GM23338 (cell line): ENCODE measurements at regions not wholly inside any gene's neighbourhood (a gene's known extent, or its start where the extent isn't known, plus 50 kb on each side); places are given as distances from the start of the nearest gene placed in this dataset.
A peak's percentile ranks its signal among the peaks of the same experiment; 100 is the strongest.

Source experiments
- ATAC-seq: fragments of 200-7000 bp; cut with Tn5 transposase; 3 replicates; pipeline ENCODE4 v1.9.1; 2020
- DNase-seq: peaks from one replicate; pipeline ENCODE4 v3.0.0-alpha.2; 2015; ENCODE audit warnings: low spot score
- H2AFZ ChIP-seq: fragments of 200-600 bp; sonication (generic); 2 replicates; pipeline ENCODE4 v1.8.0; 2016; ENCODE audit warnings: antibody characterized with exemption, mild to moderate bottlenecking, moderate library complexity
- H3F3A ChIP-seq: fragments of 200-600 bp; sonication (generic); replicated peaks from 2 replicates; pipeline ENCODE4 v1.8.0; 2017; ENCODE audit warnings: antibody characterized with exemption, mixed run types, low read depth
- H3K27ac ChIP-seq: fragments of 200-600 bp; sonication (generic); 2 replicates; pipeline ENCODE4 v1.6.1; 2016; ENCODE audit warnings: low read depth
- H3K27me3 ChIP-seq: fragments of 200-600 bp; sonication (generic); 2 replicates; pipeline ENCODE4 v1.8.0; 2016; ENCODE audit warnings: mild to moderate bottlenecking, mixed run types, moderate library complexity; ENCODE audit not compliant: insufficient read depth
- H3K36me3 ChIP-seq: fragments of 200-600 bp; sonication (generic); 2 replicates; pipeline ENCODE4 v1.8.0; 2016; ENCODE audit warnings: mild to moderate bottlenecking; ENCODE audit not compliant: insufficient read depth
- H3K4me1 ChIP-seq: fragments of 200-600 bp; sonication (generic); 2 replicates; pipeline ENCODE4 v1.8.0; 2016; ENCODE audit warnings: mild to moderate bottlenecking, moderate library complexity; ENCODE audit not compliant: insufficient read depth
- H3K4me2 ChIP-seq: fragments of 200-600 bp; sonication (generic); 2 replicates; pipeline ENCODE4 v1.7.1; 2017; ENCODE audit warnings: mixed run types
- H3K4me3 ChIP-seq: fragments of 200-600 bp; sonication (generic); 2 replicates; pipeline ENCODE4 v1.6.1; 2016; ENCODE audit warnings: mixed run types
- H3K79me2 ChIP-seq: fragments of 200-600 bp; sonication (generic); replicated peaks from 2 replicates; pipeline ENCODE4 v1.8.0; 2017; ENCODE audit warnings: mild to moderate bottlenecking; ENCODE audit not compliant: insufficient read depth
- H3K9me2 ChIP-seq: fragments of 200-600 bp; sonication (generic); 2 replicates; pipeline ENCODE4 v1.8.0; 2017; ENCODE audit not compliant: insufficient read depth
- H4K20me1 ChIP-seq: fragments of 200-600 bp; sonication (generic); replicated peaks from 2 replicates; pipeline ENCODE4 v1.8.0; 2017; ENCODE audit warnings: mild to moderate bottlenecking; ENCODE audit not compliant: insufficient read depth
- H3K27ac Mint-ChIP-seq: 2 replicates; pipeline ENCODE4 v1.8.0; 2020; ENCODE audit warnings: inconsistent platforms, mild to moderate bottlenecking, moderate library complexity, mixed read lengths
- H3K27me3 Mint-ChIP-seq: 3 replicates; pipeline ENCODE4 v1.8.0; 2022; ENCODE audit warnings: low read depth, mild to moderate bottlenecking, moderate library complexity, mixed read lengths, inconsistent platforms; ENCODE audit not compliant: insufficient read depth, poor library complexity
- H3K36me3 Mint-ChIP-seq: 3 replicates; pipeline ENCODE4 v1.8.0; 2021; ENCODE audit warnings: low read depth, mild to moderate bottlenecking, inconsistent platforms, moderate library complexity, mixed read lengths
- H3K4me1 Mint-ChIP-seq: 3 replicates; pipeline ENCODE4 v1.8.0; 2020; ENCODE audit warnings: mild to moderate bottlenecking, inconsistent platforms, mixed read lengths
- H3K4me3 Mint-ChIP-seq: 3 replicates; pipeline ENCODE4 v1.8.0; 2021; ENCODE audit warnings: moderate library complexity, mild to moderate bottlenecking, inconsistent platforms, mixed read lengths
- H3K9me3 Mint-ChIP-seq: 3 replicates; pipeline ENCODE4 v1.8.0; 2020; ENCODE audit warnings: moderate library complexity, mild to moderate bottlenecking, inconsistent platforms, mixed read lengths
- CREB1 ChIP-seq: fragments of 250-450 bp; sonication (Bioruptor Pico); IDR thresholded peaks from 2 replicates; pipeline ENCODE4 v1.5.0; 2020; ENCODE audit warnings: low read depth, mild to moderate bottlenecking, moderate library complexity
- EZH2phosphoT487 ChIP-seq: fragments of 200-600 bp; sonication (generic); IDR thresholded peaks from one replicate; pipeline ENCODE4 v1.8.1; 2018; ENCODE audit warnings: antibody characterized with exemption; ENCODE audit not compliant: unreplicated experiment
- JUNB ChIP-seq: IDR thresholded peaks from one replicate; pipeline ENCODE4 v1.6.1; 2016; ENCODE audit warnings: antibody characterized with exemption; ENCODE audit not compliant: unreplicated experiment
- NANOG ChIP-seq: IDR thresholded peaks from 2 replicates; pipeline ENCODE4 v1.6.1; 2016; ENCODE audit warnings: antibody characterized with exemption, borderline replicate concordance
- POLR2AphosphoS5 ChIP-seq: IDR thresholded peaks from 2 replicates; pipeline ENCODE4 v1.6.1; 2016; ENCODE audit warnings: antibody characterized with exemption, low read depth
- STAT1 ChIP-seq: IDR thresholded peaks from one replicate; pipeline ENCODE4 v1.6.1; 2016; ENCODE audit warnings: antibody characterized with exemption; ENCODE audit not compliant: unreplicated experiment
- ZNF114 ChIP-seq: fragments of 250-450 bp; sonication (Bioruptor Pico); IDR thresholded peaks from 2 replicates; pipeline ENCODE4 v1.5.0; 2020; ENCODE audit warnings: mild to moderate bottlenecking, moderate library complexity
- ZNF331 ChIP-seq: fragments of 250-450 bp; sonication (Bioruptor Pico); IDR thresholded peaks from 2 replicates; pipeline ENCODE4 v1.5.0; 2020; ENCODE audit warnings: low read depth, mild to moderate bottlenecking, moderate library complexity
- TF ChIP-seq, protein P1 (sequence below): IDR thresholded peaks from one replicate; pipeline ENCODE4 v1.6.1; 2018; ENCODE audit warnings: antibody characterized with exemption; ENCODE audit not compliant: unreplicated experiment
- TF ChIP-seq, protein P2 (sequence below), 2 experiments: fragments of 200-600 bp in 1 of 2; sonication (generic) in 1 of 2; conservative IDR thresholded peaks; 2 replicates each; pipeline versions ENCODE4 v1.5.1 to v1.6.1; 2016 to 2017; ENCODE audit warnings: antibody characterized with exemption in 2 of 2, low read depth in 2 of 2, mild to moderate bottlenecking in 2 of 2, moderate library complexity in 1 of 2
- TF ChIP-seq, protein P3 (sequence below): IDR thresholded peaks from 2 replicates; pipeline ENCODE4 v1.6.1; 2016; ENCODE audit warnings: antibody characterized with exemption
- TF ChIP-seq, protein P4 (sequence below): fragments of 250-450 bp; sonication (Bioruptor Pico); IDR thresholded peaks from 2 replicates; pipeline ENCODE4 v1.5.0; 2020; ENCODE audit warnings: mild to moderate bottlenecking, moderate library complexity

DNA sequence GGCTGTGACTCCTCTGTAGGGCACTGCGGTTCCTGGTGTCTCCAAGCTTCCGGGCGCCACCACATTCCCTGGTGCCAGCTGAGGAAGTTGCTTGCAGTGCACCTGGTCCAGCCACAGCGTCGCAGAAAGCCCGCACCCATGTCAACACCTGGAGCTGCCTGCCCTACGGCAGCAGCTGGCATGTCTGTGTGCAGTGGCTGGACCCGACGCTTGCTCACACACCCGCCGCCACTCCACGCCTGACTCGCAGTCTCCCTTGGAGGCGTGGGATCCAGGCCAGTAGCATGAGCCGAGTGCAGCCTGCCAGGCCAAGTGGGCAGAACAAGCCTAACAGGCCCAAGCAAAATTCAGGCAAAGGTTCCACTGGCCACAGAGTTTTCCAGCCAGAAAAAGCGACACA, 118.1 kb upstream of the PHF14 start:
- Histone ChIP-seq H2AFZ (peak overlapping the region; percentile 28; the same call in 1 of the 2 replicates), H3K4me2 (no peak overlapping the region), H3K4me1 (no peaks in the 10 kb centered on the region), H4K20me1 (no peaks in the 10 kb centered on the region), H3K36me3 (no peaks in the 10 kb centered on the region), H3K4me3 (no peak overlapping the region), H3K27ac (no peak overlapping the region), H3K79me2 (no peaks in the 10 kb centered on the region), H3K27me3 (no peaks in the 10 kb centered on the region), H3F3A (no peaks in the 10 kb centered on the region), H3K9me2 (no peaks in the 10 kb centered on the region)
- no peak for DNase-seq
- TF ChIP-seq, protein P1, sequence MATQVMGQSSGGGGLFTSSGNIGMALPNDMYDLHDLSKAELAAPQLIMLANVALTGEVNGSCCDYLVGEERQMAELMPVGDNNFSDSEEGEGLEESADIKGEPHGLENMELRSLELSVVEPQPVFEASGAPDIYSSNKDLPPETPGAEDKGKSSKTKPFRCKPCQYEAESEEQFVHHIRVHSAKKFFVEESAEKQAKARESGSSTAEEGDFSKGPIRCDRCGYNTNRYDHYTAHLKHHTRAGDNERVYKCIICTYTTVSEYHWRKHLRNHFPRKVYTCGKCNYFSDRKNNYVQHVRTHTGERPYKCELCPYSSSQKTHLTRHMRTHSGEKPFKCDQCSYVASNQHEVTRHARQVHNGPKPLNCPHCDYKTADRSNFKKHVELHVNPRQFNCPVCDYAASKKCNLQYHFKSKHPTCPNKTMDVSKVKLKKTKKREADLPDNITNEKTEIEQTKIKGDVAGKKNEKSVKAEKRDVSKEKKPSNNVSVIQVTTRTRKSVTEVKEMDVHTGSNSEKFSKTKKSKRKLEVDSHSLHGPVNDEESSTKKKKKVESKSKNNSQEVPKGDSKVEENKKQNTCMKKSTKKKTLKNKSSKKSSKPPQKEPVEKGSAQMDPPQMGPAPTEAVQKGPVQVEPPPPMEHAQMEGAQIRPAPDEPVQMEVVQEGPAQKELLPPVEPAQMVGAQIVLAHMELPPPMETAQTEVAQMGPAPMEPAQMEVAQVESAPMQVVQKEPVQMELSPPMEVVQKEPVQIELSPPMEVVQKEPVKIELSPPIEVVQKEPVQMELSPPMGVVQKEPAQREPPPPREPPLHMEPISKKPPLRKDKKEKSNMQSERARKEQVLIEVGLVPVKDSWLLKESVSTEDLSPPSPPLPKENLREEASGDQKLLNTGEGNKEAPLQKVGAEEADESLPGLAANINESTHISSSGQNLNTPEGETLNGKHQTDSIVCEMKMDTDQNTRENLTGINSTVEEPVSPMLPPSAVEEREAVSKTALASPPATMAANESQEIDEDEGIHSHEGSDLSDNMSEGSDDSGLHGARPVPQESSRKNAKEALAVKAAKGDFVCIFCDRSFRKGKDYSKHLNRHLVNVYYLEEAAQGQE, result no peak
- TF ChIP-seq POLR2AphosphoS5 (no peak), EZH2phosphoT487 (no peak), CREB1 (CRISPR knock-in tag) (no peak), STAT1 (no peak), ZNF114 (no peak), ZNF331 (CRISPR knock-in tag) (no peak), JUNB (no peak), NANOG (no peak)
- TF ChIP-seq, protein P2, sequence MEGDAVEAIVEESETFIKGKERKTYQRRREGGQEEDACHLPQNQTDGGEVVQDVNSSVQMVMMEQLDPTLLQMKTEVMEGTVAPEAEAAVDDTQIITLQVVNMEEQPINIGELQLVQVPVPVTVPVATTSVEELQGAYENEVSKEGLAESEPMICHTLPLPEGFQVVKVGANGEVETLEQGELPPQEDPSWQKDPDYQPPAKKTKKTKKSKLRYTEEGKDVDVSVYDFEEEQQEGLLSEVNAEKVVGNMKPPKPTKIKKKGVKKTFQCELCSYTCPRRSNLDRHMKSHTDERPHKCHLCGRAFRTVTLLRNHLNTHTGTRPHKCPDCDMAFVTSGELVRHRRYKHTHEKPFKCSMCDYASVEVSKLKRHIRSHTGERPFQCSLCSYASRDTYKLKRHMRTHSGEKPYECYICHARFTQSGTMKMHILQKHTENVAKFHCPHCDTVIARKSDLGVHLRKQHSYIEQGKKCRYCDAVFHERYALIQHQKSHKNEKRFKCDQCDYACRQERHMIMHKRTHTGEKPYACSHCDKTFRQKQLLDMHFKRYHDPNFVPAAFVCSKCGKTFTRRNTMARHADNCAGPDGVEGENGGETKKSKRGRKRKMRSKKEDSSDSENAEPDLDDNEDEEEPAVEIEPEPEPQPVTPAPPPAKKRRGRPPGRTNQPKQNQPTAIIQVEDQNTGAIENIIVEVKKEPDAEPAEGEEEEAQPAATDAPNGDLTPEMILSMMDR (conservative IDR thresholded peaks at IDR 0.05; ENCODE audit: low read depth in 2 of 2), result no peak
- TF ChIP-seq, protein P3, sequence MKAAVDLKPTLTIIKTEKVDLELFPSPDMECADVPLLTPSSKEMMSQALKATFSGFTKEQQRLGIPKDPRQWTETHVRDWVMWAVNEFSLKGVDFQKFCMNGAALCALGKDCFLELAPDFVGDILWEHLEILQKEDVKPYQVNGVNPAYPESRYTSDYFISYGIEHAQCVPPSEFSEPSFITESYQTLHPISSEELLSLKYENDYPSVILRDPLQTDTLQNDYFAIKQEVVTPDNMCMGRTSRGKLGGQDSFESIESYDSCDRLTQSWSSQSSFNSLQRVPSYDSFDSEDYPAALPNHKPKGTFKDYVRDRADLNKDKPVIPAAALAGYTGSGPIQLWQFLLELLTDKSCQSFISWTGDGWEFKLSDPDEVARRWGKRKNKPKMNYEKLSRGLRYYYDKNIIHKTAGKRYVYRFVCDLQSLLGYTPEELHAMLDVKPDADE, result no peak
- TF ChIP-seq, protein P4, sequence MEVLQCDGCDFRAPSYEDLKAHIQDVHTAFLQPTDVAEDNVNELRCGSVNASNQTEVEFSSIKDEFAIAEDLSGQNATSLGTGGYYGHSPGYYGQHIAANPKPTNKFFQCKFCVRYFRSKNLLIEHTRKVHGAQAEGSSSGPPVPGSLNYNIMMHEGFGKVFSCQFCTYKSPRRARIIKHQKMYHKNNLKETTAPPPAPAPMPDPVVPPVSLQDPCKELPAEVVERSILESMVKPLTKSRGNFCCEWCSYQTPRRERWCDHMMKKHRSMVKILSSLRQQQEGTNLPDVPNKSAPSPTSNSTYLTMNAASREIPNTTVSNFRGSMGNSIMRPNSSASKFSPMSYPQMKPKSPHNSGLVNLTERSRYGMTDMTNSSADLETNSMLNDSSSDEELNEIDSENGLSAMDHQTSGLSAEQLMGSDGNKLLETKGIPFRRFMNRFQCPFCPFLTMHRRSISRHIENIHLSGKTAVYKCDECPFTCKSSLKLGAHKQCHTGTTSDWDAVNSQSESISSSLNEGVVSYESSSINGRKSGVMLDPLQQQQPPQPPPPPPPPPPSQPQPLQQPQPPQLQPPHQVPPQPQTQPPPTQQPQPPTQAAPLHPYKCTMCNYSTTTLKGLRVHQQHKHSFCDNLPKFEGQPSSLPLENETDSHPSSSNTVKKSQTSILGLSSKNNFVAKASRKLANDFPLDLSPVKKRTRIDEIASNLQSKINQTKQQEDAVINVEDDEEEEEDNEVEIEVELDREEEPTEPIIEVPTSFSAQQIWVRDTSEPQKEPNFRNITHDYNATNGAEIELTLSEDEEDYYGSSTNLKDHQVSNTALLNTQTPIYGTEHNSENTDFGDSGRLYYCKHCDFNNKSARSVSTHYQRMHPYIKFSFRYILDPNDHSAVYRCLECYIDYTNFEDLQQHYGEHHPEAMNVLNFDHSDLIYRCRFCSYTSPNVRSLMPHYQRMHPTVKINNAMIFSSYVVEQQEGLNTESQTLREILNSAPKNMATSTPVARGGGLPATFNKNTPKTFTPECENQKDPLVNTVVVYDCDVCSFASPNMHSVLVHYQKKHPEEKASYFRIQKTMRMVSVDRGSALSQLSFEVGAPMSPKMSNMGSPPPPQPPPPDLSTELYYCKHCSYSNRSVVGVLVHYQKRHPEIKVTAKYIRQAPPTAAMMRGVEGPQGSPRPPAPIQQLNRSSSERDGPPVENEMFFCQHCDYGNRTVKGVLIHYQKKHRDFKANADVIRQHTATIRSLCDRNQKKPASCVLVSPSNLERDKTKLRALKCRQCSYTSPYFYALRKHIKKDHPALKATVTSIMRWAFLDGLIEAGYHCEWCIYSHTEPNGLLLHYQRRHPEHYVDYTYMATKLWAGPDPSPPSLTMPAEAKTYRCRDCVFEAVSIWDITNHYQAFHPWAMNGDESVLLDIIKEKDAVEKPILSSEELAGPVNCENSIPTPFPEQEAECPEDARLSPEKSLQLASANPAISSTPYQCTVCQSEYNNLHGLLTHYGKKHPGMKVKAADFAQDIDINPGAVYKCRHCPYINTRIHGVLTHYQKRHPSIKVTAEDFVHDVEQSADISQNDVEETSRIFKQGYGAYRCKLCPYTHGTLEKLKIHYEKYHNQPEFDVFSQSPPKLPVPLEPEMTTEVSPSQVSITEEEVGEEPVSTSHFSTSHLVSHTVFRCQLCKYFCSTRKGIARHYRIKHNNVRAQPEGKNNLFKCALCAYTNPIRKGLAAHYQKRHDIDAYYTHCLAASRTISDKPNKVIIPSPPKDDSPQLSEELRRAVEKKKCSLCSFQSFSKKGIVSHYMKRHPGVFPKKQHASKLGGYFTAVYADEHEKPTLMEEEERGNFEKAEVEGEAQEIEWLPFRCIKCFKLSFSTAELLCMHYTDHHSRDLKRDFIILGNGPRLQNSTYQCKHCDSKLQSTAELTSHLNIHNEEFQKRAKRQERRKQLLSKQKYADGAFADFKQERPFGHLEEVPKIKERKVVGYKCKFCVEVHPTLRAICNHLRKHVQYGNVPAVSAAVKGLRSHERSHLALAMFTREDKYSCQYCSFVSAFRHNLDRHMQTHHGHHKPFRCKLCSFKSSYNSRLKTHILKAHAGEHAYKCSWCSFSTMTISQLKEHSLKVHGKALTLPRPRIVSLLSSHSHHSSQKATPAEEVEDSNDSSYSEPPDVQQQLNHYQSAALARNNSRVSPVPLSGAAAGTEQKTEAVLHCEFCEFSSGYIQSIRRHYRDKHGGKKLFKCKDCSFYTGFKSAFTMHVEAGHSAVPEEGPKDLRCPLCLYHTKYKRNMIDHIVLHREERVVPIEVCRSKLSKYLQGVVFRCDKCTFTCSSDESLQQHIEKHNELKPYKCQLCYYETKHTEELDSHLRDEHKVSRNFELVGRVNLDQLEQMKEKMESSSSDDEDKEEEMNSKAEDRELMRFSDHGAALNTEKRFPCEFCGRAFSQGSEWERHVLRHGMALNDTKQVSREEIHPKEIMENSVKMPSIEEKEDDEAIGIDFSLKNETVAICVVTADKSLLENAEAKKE, result no peak
- no peak overlapping the region for H3K4me3 Mint-ChIP-seq
- no peak for ATAC-seq
- no peaks in the 10 kb centered on the region for H3K27me3 Mint-ChIP-seq
- no peaks in the 10 kb centered on the region for H3K36me3 Mint-ChIP-seq
- no peak overlapping the region for H3K27ac Mint-ChIP-seq
- H3K9me3 Mint-ChIP-seq, result no peaks in the 10 kb centered on the region
- H3K4me1 Mint-ChIP-seq, result peaks cover 6% of the 10 kb centered on the region
